Upper lobe of left lung (tissue), 4 donors: ENCODE measurements at regions not wholly inside any gene's neighbourhood (a gene's known extent, or its start where the extent isn't known, plus 50 kb on each side); places are given as distances from the start of the nearest gene placed in this dataset.

Experiments
- CTCF ChIP-seq, 6 experiments: fragments of 450-650 bp in 4 of 6; fragments of 200-600 bp in 2 of 6; sonication (generic) in 2 of 6; IDR thresholded peaks; one replicate each; pipeline ENCODE4 v1.5.1; 2016 to 2019; ENCODE audit warnings: antibody characterized with exemption in 6 of 6
- POLR2A ChIP-seq, 4 donors: fragments of 450-650 bp; IDR thresholded peaks; one replicate each; pipeline ENCODE4 v1.5.1; 2016 to 2017; ENCODE audit warnings: antibody characterized with exemption in 4 of 4, mild to moderate bottlenecking in 2 of 4

- no peak for TF ChIP-seq CTCF (IDR thresholded peaks at IDR 0.05)
- no peak for TF ChIP-seq POLR2A (IDR thresholded peaks at IDR 0.05)
Observed at GRCh38 chr9:16106021-16106571, 553.3 kb downstream of the CCDC171 start.
